ENCODE measurements at regions not wholly inside any gene's neighbourhood (a gene's known extent, or its start where the extent isn't known, plus 50 kb on each side); places are given as distances from the start of the nearest gene placed in this dataset.

GRCh38 chr17:13813347-13814240, 211.9 kb upstream of the HS3ST3A1 start:
- Histone ChIP-seq H3K36me3 (ENCODE audit: control insufficient read depth in 2 of 4, insufficient read depth in 4 of 4, low read length in 3 of 4) (no peaks in the 10 kb centered on the region), H2BK120ac (replicated peaks; ENCODE audit: low read depth, low read length) (no peak overlapping the region), H3K14ac (ENCODE audit: insufficient read length) (no peak overlapping the region), H3K4me3 (ENCODE audit: extremely low read depth in 1 of 4, insufficient read depth in 2 of 4, low read depth in 3 of 4, low read length in 4 of 4) (no peak overlapping the region), H2BK15ac (ENCODE audit: low read length) (no peak overlapping the region), H3K9ac (replicated peaks in 1 of 4; ENCODE audit: extremely low read depth in 1 of 4, low read depth in 3 of 4, low read length in 3 of 4) (no peak overlapping the region), H2AK5ac (ENCODE audit: low read depth, low read length) (no peak overlapping the region), H3K4me1 (replicated peaks in 1 of 4; ENCODE audit: control insufficient read depth in 3 of 4, insufficient read depth in 4 of 4, low read length in 3 of 4) (no peaks in the 10 kb centered on the region), H2BK5ac (ENCODE audit: low read depth, low read length) (no peak overlapping the region), H3K27me3 (replicated peaks in 1 of 4; ENCODE audit: control insufficient read depth in 3 of 4, extremely low read depth in 1 of 4, insufficient read depth in 3 of 4, low read length in 3 of 4) (no peaks in the 10 kb centered on the region), H3K27ac (ENCODE audit: low read depth, low read length) (no peak overlapping the region), H4K5ac (ENCODE audit: insufficient read length, low read depth, low read length) (no peak overlapping the region), H3K9me3 (ENCODE audit: insufficient read depth in 2 of 2, low read depth in 1 of 2, low read length in 1 of 2) (no peaks in the 10 kb centered on the region), H3K23ac (ENCODE audit: insufficient read length) (no peak overlapping the region), H4K20me1 (replicated peaks in 1 of 2; ENCODE audit: control insufficient read depth in 1 of 2, insufficient read depth in 2 of 2, low read length in 2 of 2) (no peaks in the 10 kb centered on the region), H2BK12ac (ENCODE audit: low read depth, low read length) (no peak overlapping the region), H3K56ac (replicated peaks; ENCODE audit: insufficient read length, low read depth, low read length) (no peak overlapping the region), H3K23me2 (ENCODE audit: low read depth, low read length) (no peaks in the 10 kb centered on the region), H3K4me2 (ENCODE audit: insufficient read depth in 1 of 2, low read depth in 2 of 2, low read length in 2 of 2) (no peak overlapping the region), H2BK20ac (ENCODE audit: low read length) (no peak overlapping the region), H4K91ac (replicated peaks; ENCODE audit: insufficient read length, low read length) (no peak overlapping the region), H4K8ac (ENCODE audit: extremely low read depth, insufficient read depth, low read length) (no peak overlapping the region), H3K79me2 (ENCODE audit: control insufficient read depth in 1 of 2, insufficient read depth in 2 of 2, low read length in 2 of 2) (no peaks in the 10 kb centered on the region), H3K79me1 (ENCODE audit: low read depth, low read length) (no peaks in the 10 kb centered on the region), H2AFZ (ENCODE audit: low read length) (peak overlapping the region; percentile 62; the same call in 1 of the 2 replicates), H3K18ac (ENCODE audit: extremely low read depth, low read length) (no peak overlapping the region), H3K4ac (replicated peaks; ENCODE audit: insufficient read length, low read depth, low read length) (no peak overlapping the region)
- POLR2A ChIA-PET (ENCODE audit: partially characterized antibody) = no interaction called here
- 86% methylated on average over 17 of the region's 17 CpGs; no CpG with 5 or more reads in 1 of the 2 experiments for WGBS, 2 experiments (ENCODE audit: extremely low coverage in 1 of 2, insufficient coverage in 1 of 2, insufficient read length in 1 of 2, insufficient replicate concordance in 2 of 2, low coverage in 1 of 2, low lambda C conversion rate in 2 of 2, missing lambda C conversion rate in 1 of 2)
- FAIRE-seq = no peak
- CTCF ChIA-PET (ENCODE audit: partially characterized antibody) = interaction anchor here (0.7 to 1.1 kb wide), 2 partner anchors 259 to 401 kb away, joined by 3 read pairs; no protein-coding TSS in a partner anchor
- DNase-seq (ENCODE audit: low read depth in 1 of 2, low spot score in 2 of 2) = no peak
- no peak for TF ChIP-seq CEBPB (IDR thresholded peaks at IDR 0.05; ENCODE audit: low read depth, low read length)
- TF ChIP-seq SAP30 (IDR thresholded peaks at IDR 0.05; ENCODE audit: insufficient read depth, insufficient replicate concordance, low read length) = no peak
- TF ChIP-seq EGR1 (IDR thresholded peaks at IDR 0.05; ENCODE audit: borderline replicate concordance, low read depth, low read length) = no peak
- no peak for TF ChIP-seq HDAC2 (IDR thresholded peaks at IDR 0.05; ENCODE audit: borderline replicate concordance in 1 of 2, low read depth in 2 of 2, low read length in 2 of 2)
- no peak for TF ChIP-seq KDM1A (IDR thresholded peaks at IDR 0.05; ENCODE audit: borderline replicate concordance, low read length)
- TF ChIP-seq KDM5A (IDR thresholded peaks at IDR 0.05; ENCODE audit: low read length) = no peak
- no peak for TF ChIP-seq CTCF (IDR thresholded peaks at IDR 0.05; ENCODE audit: control extremely low read depth in 1 of 3, insufficient read depth in 1 of 3, low read depth in 1 of 3, low read length in 3 of 3)
- TF ChIP-seq YY1 (IDR thresholded peaks at IDR 0.05; ENCODE audit: low read depth, low read length) = no peak
- TF ChIP-seq MAFK (IDR thresholded peaks at IDR 0.05; ENCODE audit: low read depth, low read length) = no peak
- TF ChIP-seq JUN (IDR thresholded peaks at IDR 0.05; ENCODE audit: low read depth, low read length) = no peak

Measured in H1 (cell line).